Activated CD4-positive, alpha-beta T cell treated with anti-CD3 and anti-CD28 coated beads, Interleukin-2, amount 50 U/mL, for 48 hours (primary cell): ENCODE measurements at regions not wholly inside any gene's neighbourhood (a gene's known extent, or its start where the extent isn't known, plus 50 kb on each side); places are given as distances from the start of the nearest gene placed in this dataset.

Source experiments
- DNase-seq, 2 experiments: peaks; one replicate each; pipeline ENCODE4 v3.0.0-alpha.2; 2020

- no peak for DNase-seq
These were observed 329.6 kb downstream of the OSR1 start for GRCh38 chr2:19028587-19029375.

- no peak for DNase-seq
These were observed 330.8 kb downstream of the OSR1 start for GRCh38 chr2:19027626-19028025.

GRCh38 chr2:19026261-19026660, 332.2 kb downstream of the OSR1 start:
- DNase-seq: no peak

DNA sequence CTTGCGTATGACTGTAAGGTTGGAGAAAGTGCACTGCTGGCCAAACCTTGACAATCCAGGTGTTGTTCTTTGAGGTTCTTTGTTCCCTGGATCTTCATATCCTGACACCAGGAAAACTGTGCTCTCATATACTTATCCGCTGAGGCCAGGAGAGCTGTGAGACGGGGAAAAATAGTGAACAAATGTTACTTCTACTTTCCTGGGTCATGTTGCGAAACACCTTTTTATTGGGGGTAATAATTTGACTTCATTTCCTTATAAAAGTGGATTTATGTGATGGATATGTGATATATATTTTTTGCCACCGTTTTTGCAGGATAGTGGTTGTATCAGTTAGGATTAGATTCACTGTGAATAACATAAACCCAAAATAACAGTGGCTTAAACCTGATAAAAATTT, 336.1 kb downstream of the OSR1 start:
- DNase-seq: no peak

DNA sequence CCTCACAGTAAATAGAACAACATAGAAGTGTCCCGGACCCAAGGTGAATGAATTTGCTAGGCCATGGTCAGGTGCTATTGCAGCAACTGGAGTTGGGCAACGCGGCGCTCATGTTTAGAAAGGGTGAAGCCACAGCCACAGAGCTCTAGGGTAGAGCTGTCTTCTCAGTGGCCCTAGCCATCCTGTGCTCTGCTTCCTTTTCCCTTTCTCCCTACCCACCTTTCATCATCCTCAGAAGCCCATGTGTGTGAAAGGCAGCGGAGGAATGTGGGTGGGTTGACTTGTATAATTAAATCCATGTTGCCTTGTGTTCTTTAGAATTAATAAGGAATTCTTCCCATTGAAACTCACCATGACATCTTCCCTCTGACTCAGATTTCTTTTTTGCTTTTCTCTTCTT, 336.7 kb downstream of the OSR1 start:
- DNase-seq: no peak

DNA sequence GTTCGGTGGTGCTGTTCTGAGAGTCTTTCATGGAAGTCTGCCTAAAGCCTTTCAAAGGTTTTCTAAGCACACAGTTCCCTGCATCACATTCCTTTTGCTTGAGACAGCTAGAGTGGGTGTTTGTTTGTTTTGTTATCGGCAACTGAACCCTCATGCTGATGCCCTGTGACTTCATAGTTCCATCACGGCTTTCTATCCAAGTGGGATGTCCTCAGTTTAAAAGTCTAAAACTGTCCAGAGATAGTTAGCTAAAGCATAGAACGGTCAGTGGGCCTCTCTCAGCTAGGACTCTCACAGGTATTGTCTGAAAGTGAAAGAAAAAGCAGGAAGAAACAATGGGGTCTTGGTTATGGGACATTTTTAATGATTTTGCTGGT, 337.3 kb downstream of the OSR1 start:
- DNase-seq: no peak

DNA sequence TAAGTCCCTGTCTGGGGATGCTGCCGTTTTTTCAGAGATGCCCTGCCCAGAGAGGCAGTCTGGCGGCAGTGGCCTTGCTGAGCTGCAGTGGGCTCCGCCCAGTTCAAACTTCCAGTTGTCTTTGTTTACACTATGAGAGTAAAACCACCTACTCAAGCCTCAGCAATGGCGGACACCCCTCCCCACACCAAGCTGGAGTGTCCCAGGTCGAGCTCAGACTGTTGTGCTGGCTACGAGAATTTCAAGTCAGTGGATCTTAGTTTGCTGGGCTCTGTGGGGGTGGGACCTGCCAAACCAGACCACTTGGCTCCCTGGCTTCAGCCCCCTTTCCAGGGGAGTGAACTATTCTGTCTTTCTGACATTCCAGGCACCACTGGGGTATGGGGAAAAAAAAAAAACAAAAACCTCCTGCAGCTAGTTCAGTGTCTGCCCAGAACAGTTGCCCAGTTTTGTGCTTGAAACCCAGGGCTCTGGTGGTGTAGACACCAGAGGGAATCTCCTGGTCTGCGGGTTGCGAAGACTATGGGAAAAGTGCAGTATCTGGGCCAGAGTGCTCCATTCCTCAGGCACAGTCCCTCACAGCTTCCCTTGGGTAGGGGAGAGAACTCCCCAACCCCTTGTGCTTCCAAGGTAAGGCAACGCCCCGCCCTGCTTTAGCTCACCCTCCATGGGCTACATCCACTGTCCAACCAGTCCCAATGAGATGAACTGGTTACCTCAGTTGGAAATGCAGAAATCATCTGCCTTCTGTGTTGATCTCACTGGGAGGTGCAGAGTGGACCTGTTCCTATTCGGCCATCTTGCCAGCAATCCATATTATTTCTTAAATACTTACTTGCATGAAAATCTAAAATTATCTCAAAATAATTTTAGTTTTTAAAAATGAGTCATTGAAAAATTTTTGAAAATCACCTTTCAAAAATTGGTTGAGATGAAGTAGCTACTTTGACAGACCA, 338.0 kb downstream of the OSR1 start:
- no peak for DNase-seq

GRCh38 chr2:19009510-19009909, 348.9 kb downstream of the OSR1 start:
- DNase-seq: no peak

GRCh38 chr2:19003554-19003953, 354.9 kb downstream of the OSR1 start:
- DNase-seq: no peak

DNA sequence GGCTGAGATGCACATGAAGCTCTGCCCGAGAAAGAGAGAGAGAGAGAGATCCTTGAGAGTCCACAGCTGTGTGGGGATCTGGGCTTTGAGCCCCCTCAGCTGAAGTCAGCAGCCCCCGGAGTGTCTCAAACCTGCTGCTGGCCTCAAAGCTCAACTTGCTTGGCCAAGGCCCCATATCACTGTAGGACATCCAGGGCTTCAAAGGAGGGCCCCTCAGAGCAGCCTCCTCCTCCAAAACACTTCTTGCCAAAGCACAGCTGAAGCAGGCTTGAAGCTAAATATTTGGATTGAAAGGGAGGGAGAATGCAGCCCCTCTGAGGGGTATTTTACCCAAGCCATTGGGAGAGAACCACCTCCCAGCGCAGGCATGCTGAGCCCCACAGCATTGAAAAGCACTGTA, 357.6 kb downstream of the OSR1 start:
- no peak for DNase-seq

GRCh38 chr2:18999198-18999597, 359.2 kb downstream of the OSR1 start:
- DNase-seq: no peak

DNA sequence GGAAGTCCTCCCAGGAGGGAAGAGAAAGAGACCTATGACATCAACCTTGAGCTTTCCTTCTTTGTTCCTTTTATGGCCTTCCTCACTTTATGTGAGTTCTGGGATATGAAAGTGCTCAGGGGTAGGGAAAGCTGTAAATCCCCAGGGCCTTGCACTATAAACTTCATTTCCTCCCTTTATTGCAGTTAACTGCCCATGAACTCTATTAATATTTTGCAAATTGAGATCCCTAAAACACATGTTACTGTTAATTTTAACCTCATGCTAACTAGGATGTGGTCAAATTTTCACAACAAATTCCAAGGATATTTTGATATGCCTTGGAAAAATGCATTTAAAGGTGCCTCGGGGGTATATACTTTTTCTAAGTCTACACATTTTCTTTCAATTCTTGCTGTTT, 359.9 kb downstream of the OSR1 start:
- DNase-seq: no peak

- DNase-seq: no peak
These were observed 364.6 kb downstream of the OSR1 start for GRCh38 chr2:18993756-18994338.

DNA sequence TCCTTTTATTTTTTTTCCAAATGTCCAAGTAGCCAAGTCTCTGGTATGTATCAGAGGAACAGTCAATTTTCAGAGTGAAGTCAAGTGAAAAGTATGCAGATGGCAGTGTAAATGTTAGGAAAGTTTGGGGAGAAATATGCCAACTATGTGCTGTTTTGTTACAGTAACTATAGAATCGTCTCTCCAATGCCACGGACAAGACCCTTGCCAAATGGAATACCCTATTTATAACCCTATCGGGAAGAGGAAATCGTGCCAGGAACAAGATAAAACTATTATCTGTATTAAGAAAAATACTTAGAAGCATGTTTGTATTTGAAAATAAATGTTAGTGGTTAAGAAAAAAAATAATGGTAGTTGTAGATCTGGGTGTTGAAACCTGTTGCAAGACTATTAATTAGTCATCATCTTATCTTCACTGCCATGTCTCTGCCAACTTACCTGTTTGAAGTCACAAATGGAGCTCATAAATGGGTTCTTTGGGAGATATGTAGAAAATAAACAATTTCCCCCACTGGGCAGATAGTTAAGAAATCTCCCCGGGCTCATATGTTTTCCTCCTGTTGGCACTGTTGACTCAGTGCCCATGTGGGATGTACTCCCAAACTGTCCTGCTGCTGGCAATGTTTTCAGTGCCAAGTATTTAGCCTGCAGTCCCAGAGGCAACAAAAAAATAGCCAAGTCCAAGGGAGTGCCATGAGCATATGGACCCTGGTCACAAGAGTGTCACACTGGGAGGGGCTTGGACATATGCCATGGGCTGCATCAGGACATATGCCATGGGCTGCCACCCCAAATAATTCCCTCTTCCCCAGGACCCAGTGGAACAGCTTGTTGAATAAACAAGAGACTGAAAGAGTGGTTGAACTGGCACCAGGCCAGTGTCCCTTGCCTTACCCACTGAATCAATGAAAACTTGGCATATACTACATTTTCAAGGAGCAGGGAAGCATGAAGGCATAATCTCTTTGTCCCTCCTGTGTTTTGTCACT, 366.9 kb downstream of the OSR1 start:
- no peak for DNase-seq

DNA sequence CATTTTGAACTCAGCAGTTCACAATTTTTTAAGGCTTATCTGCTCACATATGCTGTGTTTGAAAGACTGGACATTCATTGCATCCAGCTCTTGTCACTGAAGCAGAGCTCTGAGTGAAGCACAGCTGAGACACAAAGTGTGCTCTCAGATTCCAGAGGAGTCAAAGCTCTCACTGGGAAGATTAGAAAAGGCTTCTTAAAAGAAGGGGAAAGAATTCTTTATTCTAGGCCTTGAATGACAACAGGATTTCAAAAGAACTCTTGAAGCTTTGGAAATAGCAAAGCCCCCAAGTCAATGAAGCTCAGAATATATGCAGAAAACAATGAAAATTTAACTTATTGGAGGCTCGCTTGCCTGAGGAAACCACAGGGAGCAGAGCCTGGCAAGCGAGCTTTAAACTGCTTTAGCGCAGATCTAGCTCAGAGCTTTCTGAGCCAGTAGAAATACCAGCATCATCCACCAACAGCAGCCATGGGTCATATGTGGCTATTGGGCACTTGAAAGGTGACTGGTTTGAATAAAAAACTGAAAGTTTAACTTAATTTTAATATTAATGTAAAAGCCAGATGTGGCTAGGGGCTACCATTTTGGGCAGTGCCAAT, 369.7 kb downstream of the OSR1 start:
- no peak for DNase-seq

DNA sequence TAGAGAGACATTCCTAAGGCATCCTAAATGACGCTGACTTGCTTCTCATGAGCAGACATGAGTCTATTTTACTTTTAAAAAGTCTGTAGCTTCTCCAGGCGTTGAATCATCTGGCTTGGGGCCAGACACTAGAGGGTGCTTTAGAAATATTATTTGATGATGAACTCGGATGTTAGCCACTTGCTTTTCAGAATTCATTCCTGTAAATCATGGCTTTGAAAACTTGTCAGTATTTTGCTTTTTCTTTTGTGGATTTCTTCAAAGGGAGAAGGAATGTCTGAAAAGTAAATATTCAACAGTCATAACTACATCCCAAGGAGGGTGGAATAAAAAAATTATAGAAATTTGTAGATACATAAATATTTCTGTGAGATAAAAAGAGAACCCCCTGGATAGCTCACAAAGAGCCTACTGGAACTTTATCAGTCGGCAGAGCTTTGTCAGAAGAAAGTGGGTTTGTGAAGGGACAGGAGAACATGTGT, 370.8 kb downstream of the OSR1 start:
- no peak for DNase-seq

- DNase-seq: no peak
These were observed 371.4 kb downstream of the OSR1 start for GRCh38 chr2:18987016-18987415.

DNA sequence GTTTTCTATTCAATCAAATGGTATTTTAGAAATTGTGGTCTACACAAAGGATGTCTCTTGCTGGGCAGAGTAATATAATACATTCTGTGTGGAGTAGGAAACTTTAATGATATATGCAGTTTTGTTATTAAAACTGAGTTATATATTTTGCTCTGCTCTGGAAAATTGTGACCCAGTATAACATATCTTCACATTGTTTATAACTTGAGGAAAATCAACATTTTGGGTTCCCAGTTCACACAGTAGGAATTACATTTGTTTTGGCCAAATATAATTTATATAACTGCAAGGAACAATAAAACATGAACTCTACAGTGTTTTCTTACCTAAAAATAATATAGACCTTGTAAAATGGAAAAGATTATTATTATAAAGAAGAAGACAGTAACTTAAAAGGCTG, 372.4 kb downstream of the OSR1 start:
- DNase-seq: no peak

- DNase-seq: no peak
These were observed 377.5 kb downstream of the OSR1 start for GRCh38 chr2:18980786-18981430.

GRCh38 chr2:18980104-18980785, 378.2 kb downstream of the OSR1 start:
- no peak for DNase-seq

GRCh38 chr2:18977409-18977808, 381.0 kb downstream of the OSR1 start:
- DNase-seq: no peak
